ENCODE measurements at regions not wholly inside any gene's neighbourhood (a gene's known extent, or its start where the extent isn't known, plus 50 kb on each side); places are given as distances from the start of the nearest gene placed in this dataset.
"Not testable (repeated sequence)": the region's sequence is repeated elsewhere in the genome, so short reads cannot be mapped to it uniquely, and the experiment has no call there.

DNA sequence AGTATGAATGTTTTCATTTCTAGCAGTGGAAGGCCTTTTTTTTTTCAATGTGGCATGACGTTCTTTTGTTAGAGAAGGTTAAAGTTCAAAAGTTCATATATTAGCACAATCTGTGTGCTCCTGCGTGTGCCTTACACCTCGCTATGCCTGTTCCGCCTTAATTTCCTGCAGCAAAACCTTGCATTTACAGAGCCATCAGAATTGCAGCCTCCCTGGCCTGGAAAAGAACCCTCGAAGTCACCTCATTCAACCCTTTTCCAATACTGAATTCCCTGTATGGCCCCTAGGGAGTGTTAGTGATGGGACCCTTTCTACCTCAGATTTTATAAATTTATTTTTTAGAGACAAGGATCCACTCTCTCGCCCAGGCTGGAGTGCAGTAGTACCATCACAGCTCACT, 103.5 kb upstream of the ZNF438 start:
- Mint-ChIP-seq H3K4me1 (ENCODE audit: low read depth) (peaks cover 50% of the 10 kb centered on the region), H3K27me3 (no peaks in the 10 kb centered on the region), H3K9me3 (no peaks in the 10 kb centered on the region), H3K27ac (peak overlapping the region; percentile 86), H3K4me3 (peak overlapping the region; percentile 82), H3K36me3 (ENCODE audit: low read depth) (no peaks in the 10 kb centered on the region)
- peak in 3 of 14 experiments; percentile 16 to 26 (median 23) for DNase-seq
- H3K9me3 ChIP-seq (ENCODE audit: control insufficient read depth in 1 of 2, insufficient read depth in 1 of 2, low read length in 2 of 2): no peaks in the 10 kb centered on the region
- peaks cover 41% of the 10 kb centered on the region for H3K4me1 ChIP-seq (ENCODE audit: insufficient read depth, low read length)
- ChIA-PET POLR2A (interaction anchor here (2.4 kb wide), 1 partner anchor 103 kb away, joined by 16 read pairs; the partner anchor contains the start of gene ZNF438), CTCF (no interaction called here)
- no peak overlapping the region for H3K27ac ChIP-seq (ENCODE audit: low read depth in 1 of 2, low read length in 2 of 2)
- H3K4me3 ChIP-seq (ENCODE audit: low read length): no peak overlapping the region
- peak; percentile 50 for ATAC-seq (ENCODE audit: poor library complexity)
- TF ChIP-seq, protein P1, sequence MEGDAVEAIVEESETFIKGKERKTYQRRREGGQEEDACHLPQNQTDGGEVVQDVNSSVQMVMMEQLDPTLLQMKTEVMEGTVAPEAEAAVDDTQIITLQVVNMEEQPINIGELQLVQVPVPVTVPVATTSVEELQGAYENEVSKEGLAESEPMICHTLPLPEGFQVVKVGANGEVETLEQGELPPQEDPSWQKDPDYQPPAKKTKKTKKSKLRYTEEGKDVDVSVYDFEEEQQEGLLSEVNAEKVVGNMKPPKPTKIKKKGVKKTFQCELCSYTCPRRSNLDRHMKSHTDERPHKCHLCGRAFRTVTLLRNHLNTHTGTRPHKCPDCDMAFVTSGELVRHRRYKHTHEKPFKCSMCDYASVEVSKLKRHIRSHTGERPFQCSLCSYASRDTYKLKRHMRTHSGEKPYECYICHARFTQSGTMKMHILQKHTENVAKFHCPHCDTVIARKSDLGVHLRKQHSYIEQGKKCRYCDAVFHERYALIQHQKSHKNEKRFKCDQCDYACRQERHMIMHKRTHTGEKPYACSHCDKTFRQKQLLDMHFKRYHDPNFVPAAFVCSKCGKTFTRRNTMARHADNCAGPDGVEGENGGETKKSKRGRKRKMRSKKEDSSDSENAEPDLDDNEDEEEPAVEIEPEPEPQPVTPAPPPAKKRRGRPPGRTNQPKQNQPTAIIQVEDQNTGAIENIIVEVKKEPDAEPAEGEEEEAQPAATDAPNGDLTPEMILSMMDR (IDR thresholded peaks at IDR 0.05): no peak
- H3K27me3 ChIP-seq (ENCODE audit: control insufficient read depth in 1 of 2, insufficient read depth in 2 of 2, low read length in 2 of 2): no peaks in the 10 kb centered on the region
- intact Hi-C loops (cut with DNase I, micrococcal nuclease): loop anchor here in 1 of 2 experiments (5.0 kb wide), 1 partner anchor 187 kb away; no protein-coding TSS in a partner anchor
- H3K36me3 ChIP-seq (ENCODE audit: insufficient read depth, low read length): no peaks in the 10 kb centered on the region

- ATAC-seq (ENCODE audit: poor library complexity); H3K4me3 ChIP-seq (ENCODE audit: low read length); H3K9me3 ChIP-seq (ENCODE audit: control insufficient read depth in 1 of 2, insufficient read depth in 1 of 2, low read length in 2 of 2); H3K27ac ChIP-seq (ENCODE audit: low read depth in 1 of 2, low read length in 2 of 2); CTCF ChIA-PET; H3K9me3 Mint-ChIP-seq; H3K36me3 Mint-ChIP-seq (ENCODE audit: low read depth); DNase-seq; H3K27me3 Mint-ChIP-seq; H3K27me3 ChIP-seq (ENCODE audit: control insufficient read depth in 1 of 2, insufficient read depth in 2 of 2, low read length in 2 of 2); H3K36me3 ChIP-seq (ENCODE audit: insufficient read depth, low read length): not testable (repeated sequence)
- peaks cover 50% of the 10 kb centered on the region for H3K4me1 Mint-ChIP-seq (ENCODE audit: low read depth)
- H3K27ac Mint-ChIP-seq: peak overlapping the region; percentile 86
- peak overlapping the region; percentile 82 for H3K4me3 Mint-ChIP-seq
- peaks cover 41% of the 10 kb centered on the region for H3K4me1 ChIP-seq (ENCODE audit: insufficient read depth, low read length)
- intact Hi-C loops (cut with DNase I, micrococcal nuclease): loop anchor here in 1 of 2 experiments (5.0 kb wide), 1 partner anchor 187 kb away; no protein-coding TSS in a partner anchor
- POLR2A ChIA-PET: interaction anchor here (1.2 kb wide), 1 partner anchor 104 kb away, joined by 3 read pairs; no protein-coding TSS in a partner anchor
Observed at GRCh38 chr10:31135791-31136190, 104.1 kb upstream of the ZNF438 start.

DNA sequence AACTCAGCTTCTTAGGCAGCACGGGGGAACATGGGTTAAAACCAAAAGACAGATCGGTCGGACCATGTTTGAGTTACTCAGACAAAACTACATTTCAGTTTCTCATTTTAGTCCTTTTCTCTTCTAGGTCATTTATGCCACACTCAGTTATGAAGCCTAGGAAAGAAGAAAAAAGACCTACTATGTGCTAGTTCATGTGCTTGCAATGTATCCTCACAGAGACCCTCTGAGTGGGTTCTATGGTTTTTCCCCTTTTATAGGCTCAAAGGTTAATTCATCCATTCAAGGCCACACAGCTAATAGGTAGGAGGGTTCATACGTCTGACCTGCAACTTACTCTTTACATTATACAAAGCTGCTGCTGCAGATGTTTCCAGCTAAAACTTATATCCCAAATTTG, 104.7 kb upstream of the ZNF438 start:
- TF ChIP-seq, protein P1 (IDR thresholded peaks at IDR 0.05): no peak
- CTCF ChIA-PET: no interaction called here

More for the DNA sequence above, 104.7 kb upstream of the ZNF438 start:
- DNase-seq: no peak
- no peaks in the 10 kb centered on the region for H3K36me3 ChIP-seq (ENCODE audit: insufficient read depth, low read length)
- H3K9me3 Mint-ChIP-seq: no peaks in the 10 kb centered on the region
- H3K4me3 ChIP-seq (ENCODE audit: low read length): no peak overlapping the region
- POLR2A ChIA-PET: interaction anchor here (1.2 kb wide), 1 partner anchor 104 kb away, joined by 3 read pairs; no protein-coding TSS in a partner anchor
- H3K27me3 Mint-ChIP-seq: no peaks in the 10 kb centered on the region
- no peaks in the 10 kb centered on the region for H3K27me3 ChIP-seq (ENCODE audit: control insufficient read depth in 1 of 2, insufficient read depth in 2 of 2, low read length in 2 of 2)
- intact Hi-C loops (cut with DNase I, micrococcal nuclease): loop anchor here in 1 of 2 experiments (5.0 kb wide), 1 partner anchor 186 kb away; no protein-coding TSS in a partner anchor
- H3K4me1 ChIP-seq (ENCODE audit: insufficient read depth, low read length): peaks cover 41% of the 10 kb centered on the region
- peaks cover 50% of the 10 kb centered on the region for H3K4me1 Mint-ChIP-seq (ENCODE audit: low read depth)
- H3K27ac Mint-ChIP-seq: peak overlapping the region; percentile 86
- ATAC-seq (ENCODE audit: poor library complexity): no peak
- H3K9me3 ChIP-seq (ENCODE audit: control insufficient read depth in 1 of 2, insufficient read depth in 1 of 2, low read length in 2 of 2): no peaks in the 10 kb centered on the region
- H3K27ac ChIP-seq (ENCODE audit: low read depth in 1 of 2, low read length in 2 of 2): no peak overlapping the region
- H3K36me3 Mint-ChIP-seq (ENCODE audit: low read depth): no peaks in the 10 kb centered on the region
- H3K4me3 Mint-ChIP-seq: peak overlapping the region; percentile 53
